BJ (cell line): ENCODE measurements at regions not wholly inside any gene's neighbourhood (a gene's known extent, or its start where the extent isn't known, plus 50 kb on each side); places are given as distances from the start of the nearest gene placed in this dataset.

Experiments used
- CTCF ChIA-PET: fragments of 350-600 bp; formaldehyde crosslinking; extraction: SDS; loops from one replicate; lab custom pipeline; 2021; ENCODE audit warnings: antibody characterized with exemption, inconsistent platforms; lab: Yijun Ruan, JAX
- POLR2A ChIA-PET: fragments of 300-600 bp; sonication (Branson Sonifier 250); formaldehyde crosslinking; extraction: SDS; loops from one replicate; lab custom pipeline; 2021; ENCODE audit warnings: antibody characterized with exemption; lab: Charles Lee
- DNase-seq: peaks from one replicate; pipeline ENCODE4 v3.0.0-alpha.2; 2011; ENCODE audit warnings: low read depth
- H3K27me3 ChIP-seq: 2 replicates; pipeline ENCODE4 v1.6.0; 2011; ENCODE audit warnings: low read length; ENCODE audit not compliant: control insufficient read depth, insufficient read depth
- H3K36me3 ChIP-seq: 2 replicates; pipeline ENCODE4 v1.5.1; 2011; ENCODE audit warnings: low read length; ENCODE audit not compliant: control insufficient read depth, insufficient read depth
- H3K4me3 ChIP-seq: 2 replicates; pipeline ENCODE4 v1.5.1; 2011; ENCODE audit warnings: low read depth, mild to moderate bottlenecking, control low read depth, low read length
- TF ChIP-seq, protein P1 (sequence below): IDR thresholded peaks from 2 replicates; pipeline ENCODE4 v1.5.1; 2011; ENCODE audit warnings: low read depth, mild to moderate bottlenecking, control low read depth, inconsistent platforms, low read length, moderate library complexity; ENCODE audit not compliant: insufficient read depth

DNA sequence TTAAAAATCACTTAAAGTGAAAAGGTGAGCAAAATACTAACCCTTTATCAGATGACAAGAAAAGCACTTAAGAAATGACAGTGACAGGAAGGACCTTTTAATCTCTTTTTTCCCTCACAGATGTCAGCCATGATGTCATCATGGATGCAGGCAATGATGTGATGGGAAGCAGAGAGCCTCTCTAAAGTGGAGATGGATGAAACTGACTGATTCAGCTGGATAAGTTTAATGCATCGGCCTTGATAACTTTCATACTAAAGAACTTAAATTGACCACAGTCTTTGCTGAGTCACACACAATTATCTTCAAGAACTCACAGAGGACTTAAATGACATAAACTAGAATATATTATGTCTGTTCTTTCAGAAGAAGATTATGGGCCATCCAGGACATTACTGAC is 153.2 kb upstream of the FGF10 start:
- H3K36me3 ChIP-seq: no peaks in the 10 kb centered on the region
- POLR2A ChIA-PET: no interaction called here
- H3K27me3 ChIP-seq: no peaks in the 10 kb centered on the region
- H3K4me3 ChIP-seq: no peak overlapping the region
- TF ChIP-seq, protein P1, sequence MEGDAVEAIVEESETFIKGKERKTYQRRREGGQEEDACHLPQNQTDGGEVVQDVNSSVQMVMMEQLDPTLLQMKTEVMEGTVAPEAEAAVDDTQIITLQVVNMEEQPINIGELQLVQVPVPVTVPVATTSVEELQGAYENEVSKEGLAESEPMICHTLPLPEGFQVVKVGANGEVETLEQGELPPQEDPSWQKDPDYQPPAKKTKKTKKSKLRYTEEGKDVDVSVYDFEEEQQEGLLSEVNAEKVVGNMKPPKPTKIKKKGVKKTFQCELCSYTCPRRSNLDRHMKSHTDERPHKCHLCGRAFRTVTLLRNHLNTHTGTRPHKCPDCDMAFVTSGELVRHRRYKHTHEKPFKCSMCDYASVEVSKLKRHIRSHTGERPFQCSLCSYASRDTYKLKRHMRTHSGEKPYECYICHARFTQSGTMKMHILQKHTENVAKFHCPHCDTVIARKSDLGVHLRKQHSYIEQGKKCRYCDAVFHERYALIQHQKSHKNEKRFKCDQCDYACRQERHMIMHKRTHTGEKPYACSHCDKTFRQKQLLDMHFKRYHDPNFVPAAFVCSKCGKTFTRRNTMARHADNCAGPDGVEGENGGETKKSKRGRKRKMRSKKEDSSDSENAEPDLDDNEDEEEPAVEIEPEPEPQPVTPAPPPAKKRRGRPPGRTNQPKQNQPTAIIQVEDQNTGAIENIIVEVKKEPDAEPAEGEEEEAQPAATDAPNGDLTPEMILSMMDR: no peak
- CTCF ChIA-PET: no interaction called here
- no peak for DNase-seq

DNA sequence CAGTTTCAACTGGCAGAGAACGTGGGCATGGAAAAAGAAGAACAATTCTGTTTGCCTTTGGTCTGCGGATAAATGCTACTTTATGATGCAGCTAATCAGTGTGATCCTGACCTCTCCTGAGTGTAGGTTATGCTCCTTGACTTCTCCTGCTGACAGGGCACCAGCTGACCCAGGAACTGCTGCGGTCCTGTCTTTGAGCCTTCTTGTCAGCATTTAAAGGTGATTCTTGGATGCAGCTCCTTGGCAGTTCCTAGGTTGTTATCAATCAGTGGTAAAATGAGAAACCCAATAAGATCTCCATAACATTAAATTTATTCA is 150.3 kb upstream of the FGF10 start:
- Histone ChIP-seq H3K27me3 (no peaks in the 10 kb centered on the region), H3K4me3 (no peak overlapping the region), H3K36me3 (no peaks in the 10 kb centered on the region)
- ChIA-PET CTCF (interaction anchor here (1.3 kb wide), 1 partner anchor 10 kb away, joined by 3 read pairs; no protein-coding TSS in a partner anchor), POLR2A (no interaction called here)
- DNase-seq: no peak
- TF ChIP-seq, protein P1: no peak

DNA sequence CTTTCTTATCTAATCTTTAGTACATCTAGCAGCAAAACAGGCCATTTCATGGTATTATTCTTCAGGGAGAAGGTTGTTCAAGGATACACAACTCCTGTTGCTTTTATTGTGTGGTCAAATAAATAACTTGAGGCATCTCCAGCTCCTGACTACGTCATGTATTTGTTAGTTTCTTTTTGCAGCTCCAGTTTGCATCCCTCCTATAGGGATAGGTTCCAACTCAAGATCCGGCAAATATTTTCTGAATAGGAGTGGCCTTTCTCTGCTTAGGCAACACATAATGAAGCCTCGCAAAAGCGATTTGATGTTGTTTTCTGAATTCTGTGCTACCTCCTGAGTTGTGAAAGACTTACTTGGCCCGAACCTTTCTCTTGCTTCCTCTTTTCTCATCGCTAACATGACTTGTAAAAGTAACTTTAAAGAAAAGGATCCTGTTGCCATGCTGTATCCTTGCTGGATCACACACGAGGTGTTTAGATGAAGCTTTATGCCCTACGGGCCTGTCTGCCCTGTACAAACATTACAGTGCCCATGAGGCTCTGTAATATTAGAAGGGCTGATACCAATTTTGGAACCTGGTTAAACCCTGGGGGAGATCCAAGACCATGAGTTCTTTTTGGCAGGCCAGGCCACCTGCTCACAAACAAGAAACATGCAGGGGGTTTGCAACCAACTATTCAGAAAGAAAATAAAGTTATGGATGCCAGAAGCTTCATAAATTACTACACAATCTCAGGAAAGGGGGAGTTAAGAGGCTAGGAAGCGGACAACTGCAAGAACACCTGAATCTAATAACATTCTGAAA is 149.8 kb upstream of the FGF10 start:
- DNase-seq: no peak
- no peaks in the 10 kb centered on the region for H3K36me3 ChIP-seq
- no peaks in the 10 kb centered on the region for H3K27me3 ChIP-seq
- H3K4me3 ChIP-seq: no peak overlapping the region
- TF ChIP-seq, protein P1: no peak
- CTCF ChIA-PET: interaction anchor here (1.3 kb wide), 1 partner anchor 11 kb away, joined by 3 read pairs; no protein-coding TSS in a partner anchor
- POLR2A ChIA-PET: no interaction called here

DNA sequence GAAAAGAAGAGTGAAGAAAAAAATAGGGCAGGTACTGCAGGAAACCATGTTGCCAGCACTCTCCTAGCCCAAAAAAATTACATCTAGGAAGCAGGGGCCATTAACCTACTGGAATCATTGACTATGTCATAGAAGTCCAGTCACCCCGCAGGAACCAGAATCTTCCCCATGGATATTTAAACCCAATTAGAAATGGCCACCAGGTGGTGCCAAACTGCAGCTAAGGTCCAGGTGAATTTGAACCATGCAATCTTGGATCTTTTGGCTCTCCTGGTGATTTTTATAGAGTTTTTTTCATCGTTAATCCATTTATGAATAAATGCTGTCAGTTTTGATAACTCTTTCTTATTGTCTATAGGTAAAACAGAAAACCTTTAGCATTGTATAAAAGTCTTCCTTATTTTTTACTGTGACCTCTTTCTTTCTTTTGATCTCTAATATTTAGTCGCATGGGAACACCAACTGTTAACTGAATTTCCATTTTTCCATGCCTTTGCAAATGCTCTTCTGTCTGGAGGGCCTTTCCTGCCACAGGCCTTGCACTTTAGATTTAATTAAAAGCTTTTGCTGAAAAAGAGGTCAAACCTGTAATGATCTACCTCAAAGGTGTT is 147.5 kb upstream of the FGF10 start:
- DNase-seq: no peak
- CTCF ChIA-PET: interaction anchor here (0.6 to 0.8 kb wide), 2 partner anchors 67 to 98 kb away, joined by 3 read pairs; no protein-coding TSS in a partner anchor
- POLR2A ChIA-PET: no interaction called here
- Histone ChIP-seq H3K4me3 (no peak overlapping the region), H3K36me3 (no peaks in the 10 kb centered on the region), H3K27me3 (no peaks in the 10 kb centered on the region)
- TF ChIP-seq, protein P1: peak; percentile 60

DNA sequence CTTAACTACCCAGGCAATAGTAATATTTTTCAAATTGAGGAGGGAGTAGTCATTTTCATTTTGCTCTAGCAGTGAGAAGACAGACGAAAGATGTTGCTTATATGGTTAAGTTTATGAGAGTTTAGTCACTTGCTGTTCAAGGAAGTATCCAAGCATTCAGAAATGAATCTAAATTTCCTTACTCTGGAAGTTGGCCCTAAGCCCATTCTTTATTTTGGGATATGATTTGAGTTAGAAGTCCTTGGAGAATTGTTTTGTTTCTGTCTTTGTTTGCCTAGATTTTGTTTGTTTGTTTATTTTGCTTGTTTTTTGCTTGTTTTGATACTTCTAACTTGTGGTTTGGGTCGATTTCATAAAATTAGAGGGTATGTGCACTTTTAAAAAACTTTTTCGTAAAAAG is 146.4 kb upstream of the FGF10 start:
- ChIA-PET CTCF (no interaction called here), POLR2A (no interaction called here)

More for the DNA sequence above, 146.4 kb upstream of the FGF10 start:
- no peak overlapping the region for H3K4me3 ChIP-seq
- no peaks in the 10 kb centered on the region for H3K27me3 ChIP-seq
- TF ChIP-seq, protein P1: no peak
- H3K36me3 ChIP-seq: no peaks in the 10 kb centered on the region
- DNase-seq: no peak
